ENCODE measurements at regions not wholly inside any gene's neighbourhood (a gene's known extent, or its start where the extent isn't known, plus 50 kb on each side); places are given as distances from the start of the nearest gene placed in this dataset.

DNA sequence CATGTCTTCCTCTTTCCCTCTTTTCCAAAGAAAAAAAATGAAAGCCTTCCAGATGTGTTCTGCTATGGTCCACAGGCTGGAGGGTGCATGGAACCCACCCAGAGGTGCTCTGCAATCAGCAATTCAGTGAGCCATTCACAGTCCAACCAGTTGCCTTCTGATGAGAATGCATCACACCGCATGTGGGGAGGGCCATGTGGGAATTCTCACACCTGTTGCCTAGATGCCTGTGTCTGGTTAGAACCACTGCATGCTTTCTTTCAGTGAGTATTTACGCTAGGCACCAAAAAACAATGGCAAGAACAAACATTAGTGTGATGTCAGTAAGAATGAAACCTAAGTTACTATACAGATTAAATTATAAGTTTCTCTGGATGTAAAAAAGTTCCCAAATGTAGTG, 311.6 kb upstream of the CDYL start:
- Histone ChIP-seq H3K9ac (ENCODE audit: insufficient read depth in 1 of 2, low read depth in 2 of 2, low read length in 2 of 2) (no peak overlapping the region), H2AFZ (ENCODE audit: low read depth, low read length) (no peak overlapping the region), H3K4me1 (replicated peaks in 1 of 2; ENCODE audit: control insufficient read depth in 2 of 2, insufficient read depth in 2 of 2, low read length in 2 of 2) (no peaks in the 10 kb centered on the region; a peak in 1 of 5 replicates), H3K36me3 (ENCODE audit: control insufficient read depth, insufficient read depth, low read length) (no peaks in the 10 kb centered on the region), H3K27me3 (ENCODE audit: control insufficient read depth in 2 of 2, insufficient read depth in 2 of 2, low read length in 2 of 2) (peaks cover 20 to 38% of the 10 kb centered on the region in 2 experiments; a peak in 4 of 5 replicates), H3K9me1 (ENCODE audit: control insufficient read depth, insufficient read depth, low read length) (no peaks in the 10 kb centered on the region), H3K27ac (ENCODE audit: extremely low read depth, low read depth, low read length) (no peak overlapping the region), H3K4me2 (ENCODE audit: insufficient read depth, low read length) (no peak overlapping the region), H3K79me2 (ENCODE audit: control insufficient read depth, insufficient read depth, low read length) (no peaks in the 10 kb centered on the region), H3K4me3 (no peak overlapping the region), H3K9me3 (replicated peaks; ENCODE audit: control insufficient read depth, insufficient read depth, low read depth, low read length) (no peaks in the 10 kb centered on the region), H4K20me1 (replicated peaks; ENCODE audit: control insufficient read depth, insufficient read depth, low read length) (no peaks in the 10 kb centered on the region; the same call in 1 of the 2 replicates)
- no peak for FAIRE-seq
- in situ Hi-C loops (cut with MboI) = no loop called here
- BruUV-seq (replicated peaks) = no TSS peak
- no peak for DNase-seq (ENCODE audit: extremely low read depth in 1 of 4, low spot score in 3 of 4)
- POLR2A ChIA-PET = no interaction called here
- intact Hi-C loops (cut with micrococcal nuclease) = no loop called here
- WGBS (ENCODE audit: insufficient coverage, low coverage, missing lambda C conversion rate) = 0% methylated on average over 2 of the region's 2 CpGs
- no peak for ATAC-seq
- CTCF ChIA-PET (ENCODE audit: low intra/inter-chr PET ratio) = no interaction called here
- TF ChIP-seq, protein P1, sequence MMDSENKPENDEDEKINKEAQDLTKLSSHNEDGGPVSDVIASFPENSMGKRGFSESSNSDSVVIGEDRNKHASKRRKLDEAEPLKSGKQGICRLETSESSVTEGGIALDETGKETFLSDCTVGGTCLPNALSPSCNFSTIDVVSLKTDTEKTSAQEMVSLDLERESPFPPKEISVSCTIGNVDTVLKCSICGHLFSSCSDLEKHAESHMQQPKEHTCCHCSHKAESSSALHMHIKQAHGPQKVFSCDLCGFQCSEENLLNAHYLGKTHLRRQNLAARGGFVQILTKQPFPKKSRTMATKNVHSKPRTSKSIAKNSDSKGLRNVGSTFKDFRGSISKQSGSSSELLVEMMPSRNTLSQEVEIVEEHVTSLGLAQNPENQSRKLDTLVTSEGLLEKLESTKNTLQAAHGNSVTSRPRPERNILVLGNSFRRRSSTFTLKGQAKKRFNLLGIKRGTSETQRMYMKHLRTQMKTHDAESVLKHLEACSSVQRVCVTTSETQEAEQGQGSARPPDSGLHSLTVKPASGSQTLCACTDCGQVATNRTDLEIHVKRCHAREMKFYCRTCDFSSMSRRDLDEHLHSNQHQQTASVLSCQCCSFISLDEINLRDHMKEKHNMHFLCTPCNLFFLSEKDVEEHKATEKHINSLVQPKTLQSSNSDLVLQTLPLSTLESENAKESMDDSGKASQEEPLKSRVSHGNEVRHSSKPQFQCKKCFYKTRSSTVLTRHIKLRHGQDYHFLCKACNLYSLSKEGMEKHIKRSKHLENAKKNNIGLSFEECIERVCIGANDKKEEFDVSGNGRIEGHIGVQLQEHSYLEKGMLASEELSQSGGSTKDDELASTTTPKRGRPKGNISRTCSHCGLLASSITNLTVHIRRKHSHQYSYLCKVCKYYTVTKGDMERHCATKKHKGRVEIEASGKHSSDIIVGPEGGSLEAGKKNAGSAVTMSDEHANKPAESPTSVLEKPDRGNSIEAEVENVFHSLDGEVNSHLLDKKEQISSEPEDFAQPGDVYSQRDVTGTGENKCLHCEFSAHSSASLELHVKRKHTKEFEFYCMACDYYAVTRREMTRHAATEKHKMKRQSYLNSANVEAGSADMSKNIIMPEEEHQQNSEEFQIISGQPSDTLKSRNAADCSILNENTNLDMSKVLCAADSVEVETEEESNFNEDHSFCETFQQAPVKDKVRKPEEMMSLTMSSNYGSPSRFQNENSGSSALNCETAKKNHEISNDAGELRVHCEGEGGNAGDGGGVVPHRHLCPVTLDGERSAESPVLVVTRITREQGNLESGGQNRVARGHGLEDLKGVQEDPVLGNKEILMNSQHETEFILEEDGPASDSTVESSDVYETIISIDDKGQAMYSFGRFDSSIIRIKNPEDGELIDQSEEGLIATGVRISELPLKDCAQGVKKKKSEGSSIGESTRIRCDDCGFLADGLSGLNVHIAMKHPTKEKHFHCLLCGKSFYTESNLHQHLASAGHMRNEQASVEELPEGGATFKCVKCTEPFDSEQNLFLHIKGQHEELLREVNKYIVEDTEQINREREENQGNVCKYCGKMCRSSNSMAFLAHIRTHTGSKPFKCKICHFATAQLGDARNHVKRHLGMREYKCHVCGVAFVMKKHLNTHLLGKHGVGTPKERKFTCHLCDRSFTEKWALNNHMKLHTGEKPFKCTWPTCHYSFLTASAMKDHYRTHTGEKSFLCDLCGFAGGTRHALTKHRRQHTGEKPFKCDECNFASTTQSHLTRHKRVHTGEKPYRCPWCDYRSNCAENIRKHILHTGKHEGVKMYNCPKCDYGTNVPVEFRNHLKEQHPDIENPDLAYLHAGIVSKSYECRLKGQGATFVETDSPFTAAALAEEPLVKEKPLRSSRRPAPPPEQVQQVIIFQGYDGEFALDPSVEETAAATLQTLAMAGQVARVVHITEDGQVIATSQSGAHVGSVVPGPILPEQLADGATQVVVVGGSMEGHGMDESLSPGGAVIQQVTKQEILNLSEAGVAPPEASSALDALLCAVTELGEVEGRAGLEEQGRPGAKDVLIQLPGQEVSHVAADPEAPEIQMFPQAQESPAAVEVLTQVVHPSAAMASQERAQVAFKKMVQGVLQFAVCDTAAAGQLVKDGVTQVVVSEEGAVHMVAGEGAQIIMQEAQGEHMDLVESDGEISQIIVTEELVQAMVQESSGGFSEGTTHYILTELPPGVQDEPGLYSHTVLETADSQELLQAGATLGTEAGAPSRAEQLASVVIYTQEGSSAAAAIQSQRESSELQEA (IDR thresholded peaks at IDR 0.05; ENCODE audit: low read depth) = no peak
- TF ChIP-seq TCF3 (CRISPR knock-in tag; IDR thresholded peaks at IDR 0.05) = no peak
- no peak for TF ChIP-seq ZNF124 (CRISPR knock-in tag; IDR thresholded peaks at IDR 0.05)
- no peak for TF ChIP-seq NFE2 (IDR thresholded peaks at IDR 0.05; ENCODE audit: low read depth)
- no peak for TF ChIP-seq JUN (IDR thresholded peaks at IDR 0.05; ENCODE audit: borderline replicate concordance, low read depth, low read length)
- no peak for TF ChIP-seq JUN (CRISPR knock-in tag; IDR thresholded peaks at IDR 0.05; ENCODE audit: borderline replicate concordance)
- TF ChIP-seq MCM2 (IDR thresholded peaks at IDR 0.05; ENCODE audit: low read depth) = no peak
- TF ChIP-seq, protein P2, sequence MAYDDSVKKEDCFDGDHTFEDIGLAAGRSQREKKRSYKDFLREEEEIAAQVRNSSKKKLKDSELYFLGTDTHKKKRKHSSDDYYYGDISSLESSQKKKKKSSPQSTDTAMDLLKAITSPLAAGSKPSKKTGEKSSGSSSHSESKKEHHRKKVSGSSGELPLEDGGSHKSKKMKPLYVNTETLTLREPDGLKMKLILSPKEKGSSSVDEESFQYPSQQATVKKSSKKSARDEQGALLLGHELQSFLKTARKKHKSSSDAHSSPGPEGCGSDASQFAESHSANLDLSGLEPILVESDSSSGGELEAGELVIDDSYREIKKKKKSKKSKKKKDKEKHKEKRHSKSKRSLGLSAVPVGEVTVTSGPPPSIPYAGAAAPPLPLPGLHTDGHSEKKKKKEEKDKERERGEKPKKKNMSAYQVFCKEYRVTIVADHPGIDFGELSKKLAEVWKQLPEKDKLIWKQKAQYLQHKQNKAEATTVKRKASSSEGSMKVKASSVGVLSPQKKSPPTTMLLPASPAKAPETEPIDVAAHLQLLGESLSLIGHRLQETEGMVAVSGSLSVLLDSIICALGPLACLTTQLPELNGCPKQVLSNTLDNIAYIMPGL (CRISPR knock-in tag; IDR thresholded peaks at IDR 0.05) = no peak
- TF ChIP-seq ZNF717 (CRISPR knock-in tag; IDR thresholded peaks at IDR 0.05) = no peak
- TF ChIP-seq, protein P3, sequence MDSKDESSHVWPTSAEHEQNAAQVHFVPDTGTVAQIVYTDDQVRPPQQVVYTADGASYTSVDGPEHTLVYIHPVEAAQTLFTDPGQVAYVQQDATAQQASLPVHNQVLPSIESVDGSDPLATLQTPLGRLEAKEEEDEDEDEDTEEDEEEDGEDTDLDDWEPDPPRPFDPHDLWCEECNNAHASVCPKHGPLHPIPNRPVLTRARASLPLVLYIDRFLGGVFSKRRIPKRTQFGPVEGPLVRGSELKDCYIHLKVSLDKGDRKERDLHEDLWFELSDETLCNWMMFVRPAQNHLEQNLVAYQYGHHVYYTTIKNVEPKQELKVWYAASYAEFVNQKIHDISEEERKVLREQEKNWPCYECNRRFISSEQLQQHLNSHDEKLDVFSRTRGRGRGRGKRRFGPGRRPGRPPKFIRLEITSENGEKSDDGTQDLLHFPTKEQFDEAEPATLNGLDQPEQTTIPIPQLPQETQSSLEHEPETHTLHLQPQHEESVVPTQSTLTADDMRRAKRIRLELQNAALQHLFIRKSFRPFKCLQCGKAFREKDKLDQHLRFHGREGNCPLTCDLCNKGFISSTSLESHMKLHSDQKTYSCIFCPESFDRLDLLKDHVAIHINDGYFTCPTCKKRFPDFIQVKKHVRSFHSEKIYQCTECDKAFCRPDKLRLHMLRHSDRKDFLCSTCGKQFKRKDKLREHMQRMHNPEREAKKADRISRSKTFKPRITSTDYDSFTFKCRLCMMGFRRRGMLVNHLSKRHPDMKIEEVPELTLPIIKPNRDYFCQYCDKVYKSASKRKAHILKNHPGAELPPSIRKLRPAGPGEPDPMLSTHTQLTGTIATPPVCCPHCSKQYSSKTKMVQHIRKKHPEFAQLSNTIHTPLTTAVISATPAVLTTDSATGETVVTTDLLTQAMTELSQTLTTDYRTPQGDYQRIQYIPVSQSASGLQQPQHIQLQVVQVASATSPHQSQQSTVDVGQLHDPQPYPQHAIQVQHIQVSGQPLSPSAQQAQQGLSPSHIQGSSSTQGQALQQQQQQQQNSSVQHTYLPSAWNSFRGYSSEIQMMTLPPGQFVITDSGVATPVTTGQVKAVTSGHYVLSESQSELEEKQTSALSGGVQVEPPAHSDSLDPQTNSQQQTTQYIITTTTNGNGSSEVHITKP (IDR thresholded peaks at IDR 0.05; ENCODE audit: partially characterized antibody) = no peak

Measured in K562 (cell line).